Activated CD8-positive, alpha-beta T cell treated with anti-CD3 and anti-CD28 coated beads for 36 hours (primary cell): ENCODE measurements at regions not wholly inside any gene's neighbourhood (a gene's known extent, or its start where the extent isn't known, plus 50 kb on each side); places are given as distances from the start of the nearest gene placed in this dataset.

ENCODE experiments used
- ATAC-seq: fragments of 200-7000 bp; cut with Tn5 transposase; one replicate; pipeline ENCODE4 v1.10.0; 2021; ENCODE audit warnings: mild to moderate bottlenecking, moderate library complexity
- CTCF ChIA-PET: fragments of 350-600 bp; sonication (Branson Sonifier 250); formaldehyde crosslinking; loops from one replicate; lab custom pipeline; 2021; ENCODE audit warnings: antibody characterized with exemption; lab: Charles Lee
- POLR2A ChIA-PET: fragments of 350-600 bp; sonication (Branson Sonifier 250); formaldehyde crosslinking; loops from one replicate; lab custom pipeline; 2021; ENCODE audit warnings: antibody characterized with exemption; lab: Charles Lee
- DNase-seq: peaks from one replicate; pipeline ENCODE4 v3.0.0-alpha.2; 2020
- H3K27ac Mint-ChIP-seq: one replicate; pipeline ENCODE4 v1.8.0; 2021; ENCODE audit warnings: mild to moderate bottlenecking, mixed read lengths
- H3K27me3 Mint-ChIP-seq: one replicate; pipeline ENCODE4 v1.8.0; 2021; ENCODE audit warnings: mixed read lengths
- H3K36me3 Mint-ChIP-seq: one replicate; pipeline ENCODE4 v1.8.0; 2021; ENCODE audit warnings: low read depth, mixed read lengths
- H3K4me1 Mint-ChIP-seq: one replicate; pipeline ENCODE4 v1.8.0; 2021; ENCODE audit warnings: low read depth, mixed read lengths
- H3K4me3 Mint-ChIP-seq: one replicate; pipeline ENCODE4 v1.8.0; 2021; ENCODE audit warnings: mild to moderate bottlenecking, moderate library complexity, mixed read lengths
- H3K9me3 Mint-ChIP-seq: one replicate; pipeline ENCODE4 v1.8.0; 2021; ENCODE audit warnings: mixed read lengths
- intact Hi-C: fragments of 100-400 bp; cut with micrococcal nuclease; formaldehyde crosslinking; loops from one replicate; pipeline ENCODE4 v1.10.0; 2022
- TF ChIP-seq, protein P1 (sequence below): fragments of 200-600 bp; IDR thresholded peaks from one replicate; pipeline ENCODE4 v1.8.0; 2022; ENCODE audit warnings: antibody characterized with exemption, mild to moderate bottlenecking

DNA sequence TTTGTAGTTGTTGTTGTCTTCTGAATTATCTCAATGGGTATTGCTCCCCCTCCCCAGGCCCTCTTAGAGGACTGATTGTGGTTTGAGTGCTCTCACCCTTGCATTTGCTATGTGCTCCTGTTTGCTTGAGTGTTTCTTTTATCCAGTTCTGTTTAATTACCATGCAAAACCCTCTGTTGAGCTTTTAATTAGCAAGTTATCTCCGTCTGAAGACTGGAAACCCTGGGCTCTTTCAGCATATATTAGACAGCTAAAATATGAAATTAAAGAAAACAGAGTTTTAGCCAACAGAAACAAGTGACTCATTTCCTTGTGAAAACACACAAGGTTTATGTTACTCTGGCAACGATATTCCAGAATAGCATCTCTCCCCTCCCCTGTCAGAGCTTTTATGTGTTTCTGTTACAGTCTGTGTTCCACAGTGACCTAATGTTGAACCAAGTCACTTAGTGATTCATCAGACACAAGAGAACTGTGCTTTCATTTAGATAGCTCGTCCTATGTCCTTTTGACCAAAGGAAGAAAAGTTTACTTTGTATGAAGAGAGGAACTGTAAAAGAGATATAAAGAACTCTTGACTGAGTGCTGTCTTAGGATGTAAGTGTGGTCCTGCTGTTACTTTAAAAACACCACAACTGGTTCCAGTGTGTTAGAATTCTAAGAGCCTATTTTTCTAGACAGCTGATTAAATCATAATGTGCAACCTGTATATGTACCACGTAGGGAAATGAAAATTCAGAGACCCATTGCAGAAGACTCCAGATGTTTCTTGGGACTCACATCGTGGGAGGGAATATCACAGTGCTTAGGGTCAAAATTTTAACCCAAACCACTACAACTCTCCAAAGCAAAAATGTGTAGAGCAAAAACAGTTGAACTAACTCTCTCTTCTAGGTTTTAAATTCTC lies 172.8 kb upstream of the RBMS1 start:
- H3K4me3 Mint-ChIP-seq: no peak overlapping the region

DNA sequence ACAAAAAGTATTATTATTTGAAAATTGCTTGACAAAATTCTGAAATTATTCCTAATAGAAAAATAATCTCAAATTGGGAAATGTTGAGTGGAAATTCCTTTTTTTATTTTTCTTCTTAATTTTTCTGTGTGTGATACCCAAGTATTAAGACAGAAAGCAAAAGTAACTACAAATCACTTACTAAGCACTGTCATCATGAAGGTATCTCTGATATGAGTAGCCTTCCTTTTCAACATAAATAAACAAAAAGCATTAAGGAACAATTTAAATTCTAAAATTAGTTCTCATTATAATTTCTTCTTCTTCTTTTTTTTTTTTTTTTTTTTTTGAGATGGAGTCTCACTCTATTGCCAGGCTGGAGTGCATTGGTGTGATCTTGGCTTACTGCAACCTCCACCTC lies 174.2 kb upstream of the RBMS1 start:
- intact Hi-C loops: no loop called here
- ATAC-seq: no peak
- Mint-ChIP-seq H3K9me3 (no peaks in the 10 kb centered on the region), H3K4me3 (no peak overlapping the region), H3K4me1 (peaks cover 19% of the 10 kb centered on the region), H3K36me3 (no peaks in the 10 kb centered on the region), H3K27ac (no peak overlapping the region), H3K27me3 (no peaks in the 10 kb centered on the region)
- ChIA-PET CTCF (no interaction called here), POLR2A (no interaction called here)
- no peak for DNase-seq
- TF ChIP-seq, protein P1, sequence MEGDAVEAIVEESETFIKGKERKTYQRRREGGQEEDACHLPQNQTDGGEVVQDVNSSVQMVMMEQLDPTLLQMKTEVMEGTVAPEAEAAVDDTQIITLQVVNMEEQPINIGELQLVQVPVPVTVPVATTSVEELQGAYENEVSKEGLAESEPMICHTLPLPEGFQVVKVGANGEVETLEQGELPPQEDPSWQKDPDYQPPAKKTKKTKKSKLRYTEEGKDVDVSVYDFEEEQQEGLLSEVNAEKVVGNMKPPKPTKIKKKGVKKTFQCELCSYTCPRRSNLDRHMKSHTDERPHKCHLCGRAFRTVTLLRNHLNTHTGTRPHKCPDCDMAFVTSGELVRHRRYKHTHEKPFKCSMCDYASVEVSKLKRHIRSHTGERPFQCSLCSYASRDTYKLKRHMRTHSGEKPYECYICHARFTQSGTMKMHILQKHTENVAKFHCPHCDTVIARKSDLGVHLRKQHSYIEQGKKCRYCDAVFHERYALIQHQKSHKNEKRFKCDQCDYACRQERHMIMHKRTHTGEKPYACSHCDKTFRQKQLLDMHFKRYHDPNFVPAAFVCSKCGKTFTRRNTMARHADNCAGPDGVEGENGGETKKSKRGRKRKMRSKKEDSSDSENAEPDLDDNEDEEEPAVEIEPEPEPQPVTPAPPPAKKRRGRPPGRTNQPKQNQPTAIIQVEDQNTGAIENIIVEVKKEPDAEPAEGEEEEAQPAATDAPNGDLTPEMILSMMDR: no peak

More for the DNA sequence above, 172.8 kb upstream of the RBMS1 start:
- intact Hi-C loops: no loop called here
- ChIA-PET POLR2A (interaction anchor here (1.4 kb wide), 1 partner anchor 289 kb away, joined by 3 read pairs; no protein-coding TSS in a partner anchor), CTCF (interaction anchor here (1.1 kb wide), 2 partner anchors 9 to 440 kb away, joined by 3 read pairs; no protein-coding TSS in a partner anchor)
- H3K27ac Mint-ChIP-seq: peak overlapping the region; percentile 41
- TF ChIP-seq, protein P1: no peak
- H3K4me1 Mint-ChIP-seq: peaks cover 19% of the 10 kb centered on the region
- H3K27me3 Mint-ChIP-seq: no peaks in the 10 kb centered on the region
- peak; percentile 95 for ATAC-seq
- H3K36me3 Mint-ChIP-seq: no peaks in the 10 kb centered on the region
- H3K9me3 Mint-ChIP-seq: no peaks in the 10 kb centered on the region
- no peak for DNase-seq

DNA sequence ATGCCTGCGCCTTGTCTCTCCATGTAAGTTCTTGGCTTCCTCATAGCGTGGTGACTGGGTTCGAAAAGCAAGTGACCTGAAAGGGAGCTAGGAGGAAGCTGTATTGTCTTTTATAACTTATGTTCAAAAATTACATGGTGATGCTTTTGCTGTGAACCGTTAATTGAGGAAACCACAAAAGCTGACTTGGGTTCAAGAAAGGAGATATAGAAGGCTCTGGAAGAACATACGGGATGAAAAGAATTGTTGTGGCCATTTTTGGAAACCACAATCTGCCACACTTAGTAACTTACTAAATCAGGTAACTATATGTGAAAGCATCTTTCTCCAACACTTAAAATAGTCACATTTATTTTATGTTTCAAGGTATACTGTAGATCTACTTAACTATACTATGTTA lies 177.0 kb upstream of the RBMS1 start:
- Mint-ChIP-seq H3K36me3 (no peaks in the 10 kb centered on the region), H3K27me3 (no peaks in the 10 kb centered on the region), H3K4me3 (no peak overlapping the region), H3K9me3 (no peaks in the 10 kb centered on the region), H3K27ac (no peak overlapping the region), H3K4me1 (peaks cover 19% of the 10 kb centered on the region)
- intact Hi-C loops: no loop called here
- DNase-seq (no peak), ATAC-seq (no peak)
- TF ChIP-seq, protein P1: no peak
- POLR2A ChIA-PET: interaction anchor here (0.6 kb wide), 1 partner anchor 80 kb away, joined by 3 read pairs; no protein-coding TSS in a partner anchor
- CTCF ChIA-PET: interaction anchor here (1.1 kb wide), 1 partner anchor 14 kb away, joined by 3 read pairs; no protein-coding TSS in a partner anchor

DNA sequence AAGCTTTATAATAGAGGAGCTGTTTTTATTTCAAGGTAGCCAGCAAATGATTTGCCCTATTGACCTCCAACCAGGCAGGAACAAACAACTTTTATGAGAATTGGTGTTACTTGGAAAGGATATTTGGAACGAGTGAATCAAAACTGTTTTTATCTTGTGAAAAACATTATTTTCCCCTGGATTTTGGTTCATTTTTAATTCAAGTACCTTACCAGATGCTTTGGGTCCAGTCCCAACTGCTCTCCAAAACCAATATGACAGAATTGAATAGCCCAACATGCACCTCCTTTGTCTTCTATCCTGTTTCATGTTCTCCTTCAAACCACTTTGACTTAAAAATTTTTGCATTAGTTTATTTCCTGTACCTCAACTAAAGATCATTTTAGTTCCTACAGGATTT lies 178.6 kb upstream of the RBMS1 start:
- ChIA-PET CTCF (no interaction called here), POLR2A (no interaction called here)
- Mint-ChIP-seq H3K27ac (no peak overlapping the region), H3K4me3 (no peak overlapping the region), H3K4me1 (peaks cover 3% of the 10 kb centered on the region), H3K36me3 (no peaks in the 10 kb centered on the region), H3K9me3 (no peaks in the 10 kb centered on the region), H3K27me3 (no peaks in the 10 kb centered on the region)
- ATAC-seq (no peak), DNase-seq (no peak)
- intact Hi-C loops: no loop called here
- TF ChIP-seq, protein P1: no peak
